Smooth muscle cell (in vitro differentiated cells): ENCODE measurements at regions not wholly inside any gene's neighbourhood (a gene's known extent, or its start where the extent isn't known, plus 50 kb on each side); places are given as distances from the start of the nearest gene placed in this dataset.

Experiments
- DNase-seq: peaks from one replicate; lab custom pipeline; 2025; ENCODE audit not compliant: unreplicated experiment; lab: John Stamatoyannopoulos, UW
- H2AFZ ChIP-seq: fragments of 200-600 bp; sonication (generic); 2 replicates; pipeline ENCODE4 v1.6.0; 2016; ENCODE audit warnings: antibody characterized with exemption, low read depth, mild to moderate bottlenecking
- H3F3A ChIP-seq: fragments of 200-600 bp; sonication (generic); 2 replicates; pipeline ENCODE4 v1.6.0; 2017; ENCODE audit warnings: antibody characterized with exemption, low read depth
- H3K27ac ChIP-seq: fragments of 200-600 bp; sonication (generic); 2 replicates; pipeline ENCODE4 v1.5.1; 2016; ENCODE audit warnings: low read depth, mild to moderate bottlenecking
- H3K27me3 ChIP-seq: fragments of 200-600 bp; sonication (generic); 2 replicates; pipeline ENCODE4 v1.6.1; 2016; ENCODE audit warnings: low read depth, mild to moderate bottlenecking
- H3K36me3 ChIP-seq: fragments of 200-600 bp; sonication (generic); 2 replicates; pipeline ENCODE4 v1.5.1; 2016; ENCODE audit warnings: low read depth
- H3K4me1 ChIP-seq: fragments of 200-600 bp; sonication (generic); 2 replicates; pipeline ENCODE4 v1.5.1; 2016; ENCODE audit warnings: low read depth
- H3K4me2 ChIP-seq: fragments of 200-600 bp; sonication (generic); 2 replicates; pipeline ENCODE4 v1.6.0; 2016; ENCODE audit warnings: mild to moderate bottlenecking
- H3K4me3 ChIP-seq: fragments of 200-600 bp; sonication (generic); 2 replicates; pipeline ENCODE4 v1.5.1; 2016; ENCODE audit warnings: mild to moderate bottlenecking
- H3K79me2 ChIP-seq: fragments of 200-600 bp; sonication (generic); 2 replicates; pipeline ENCODE4 v1.6.0; 2016; ENCODE audit warnings: low read depth, mild to moderate bottlenecking
- H3K9ac ChIP-seq: fragments of 200-600 bp; sonication (generic); 2 replicates; pipeline ENCODE4 v1.6.0; 2016; ENCODE audit warnings: low read depth
- H3K9me3 ChIP-seq: fragments of 200-600 bp; sonication (generic); replicated peaks from 2 replicates; pipeline ENCODE4 v1.5.1; 2016; ENCODE audit warnings: low read depth
- H4K20me1 ChIP-seq: fragments of 200-600 bp; sonication (generic); 2 replicates; pipeline ENCODE4 v1.6.0; 2016; ENCODE audit warnings: low read depth
- CTCF ChIP-seq: fragments of 200-600 bp; sonication (generic); IDR thresholded peaks from 2 replicates; pipeline ENCODE4 v1.5.1; 2017; ENCODE audit warnings: borderline replicate concordance, mild to moderate bottlenecking, antibody characterized with exemption; ENCODE audit not compliant: insufficient read depth, poor library complexity, severe bottlenecking
- WGBS: methylation state at CpG from one replicate; pipeline ENCODE4 v1.1.7; 2016; ENCODE audit warnings: low lambda C conversion rate; 5-methylcytosine and 5-hydroxymethylcytosine counted together

DNA sequence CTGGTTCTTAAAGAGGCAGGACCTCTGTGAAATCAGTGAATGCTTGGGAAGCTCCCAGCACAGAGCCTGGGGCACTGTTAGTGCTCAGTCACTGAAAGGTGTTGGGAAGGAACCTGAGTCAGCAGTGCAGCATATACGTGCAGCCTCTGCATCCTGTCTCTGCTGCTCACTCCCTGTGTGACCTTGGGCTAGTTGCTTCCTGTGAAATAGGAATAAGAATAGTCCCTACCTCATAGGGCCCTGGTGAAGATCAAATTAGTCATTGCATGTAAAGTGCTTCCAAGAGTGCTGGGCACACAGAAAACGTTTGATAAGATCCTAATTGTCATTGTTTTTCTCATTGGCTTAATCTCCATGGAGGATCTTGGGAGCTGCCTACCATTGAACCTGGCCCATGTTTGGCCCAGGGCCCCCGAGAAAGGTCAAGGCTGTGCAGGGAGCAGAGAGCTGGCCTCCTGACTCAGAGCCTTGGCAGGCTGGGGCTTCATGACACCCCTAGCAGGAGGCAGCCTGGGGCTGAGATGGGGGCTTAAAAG is 73.3 kb upstream of the COL13A1 start:
- Histone ChIP-seq H3K79me2 (no peaks in the 10 kb centered on the region), H4K20me1 (no peaks in the 10 kb centered on the region), H2AFZ (no peak overlapping the region), H3K36me3 (no peaks in the 10 kb centered on the region), H3K4me1 (peaks cover 12% of the 10 kb centered on the region), H3K9ac (no peak overlapping the region), H3K9me3 (no peaks in the 10 kb centered on the region), H3K4me2 (peak overlapping the region; percentile 21), H3K27ac (no peak overlapping the region), H3K4me3 (no peak overlapping the region), H3K27me3 (no peaks in the 10 kb centered on the region), H3F3A (peaks cover 1% of the 10 kb centered on the region)
- 14% methylated on average over 3 of the region's 3 CpGs for WGBS
- TF ChIP-seq CTCF = no peak
- no peak for DNase-seq

GRCh38 chr10:69729326-69730048 is 72.2 kb upstream of the COL13A1 start:
- TF ChIP-seq CTCF = no peak
- peaks cover 12% of the 10 kb centered on the region for H3K4me1 ChIP-seq
- DNase-seq = no peak

GRCh38 chr10:69730251-69731156 is 71.2 kb upstream of the COL13A1 start:
- 57% methylated on average over 16 of the region's 16 CpGs for WGBS
- H3K4me3 ChIP-seq = no peak overlapping the region
- DNase-seq = no peak
- H3K36me3 ChIP-seq = no peaks in the 10 kb centered on the region
- H3K79me2 ChIP-seq = no peaks in the 10 kb centered on the region
- no peaks in the 10 kb centered on the region for H3K27me3 ChIP-seq
- H3K9ac ChIP-seq = no peak overlapping the region
- no peaks in the 10 kb centered on the region for H3K9me3 ChIP-seq
- H3K4me1 ChIP-seq = peaks cover 12% of the 10 kb centered on the region
- H2AFZ ChIP-seq = no peak overlapping the region
- H3F3A ChIP-seq = peaks cover 3% of the 10 kb centered on the region
- no peaks in the 10 kb centered on the region for H4K20me1 ChIP-seq
- TF ChIP-seq CTCF = no peak
- H3K27ac ChIP-seq = no peak overlapping the region
- peak overlapping the region; percentile 21 for H3K4me2 ChIP-seq

More at GRCh38 chr10:69729326-69730048, 72.2 kb upstream of the COL13A1 start:
- Histone ChIP-seq H3K9me3 (no peaks in the 10 kb centered on the region), H3K9ac (no peak overlapping the region), H3K4me3 (no peak overlapping the region), H3K4me2 (no peak overlapping the region), H3K27ac (no peak overlapping the region), H3F3A (peaks cover 3% of the 10 kb centered on the region), H4K20me1 (no peaks in the 10 kb centered on the region), H3K79me2 (no peaks in the 10 kb centered on the region), H3K27me3 (no peaks in the 10 kb centered on the region), H3K36me3 (no peaks in the 10 kb centered on the region), H2AFZ (no peak overlapping the region)
- 88% methylated on average over 12 of the region's 12 CpGs for WGBS
